ENCODE measurements at regions not wholly inside any gene's neighbourhood (a gene's known extent, or its start where the extent isn't known, plus 50 kb on each side); places are given as distances from the start of the nearest gene placed in this dataset.

DNA sequence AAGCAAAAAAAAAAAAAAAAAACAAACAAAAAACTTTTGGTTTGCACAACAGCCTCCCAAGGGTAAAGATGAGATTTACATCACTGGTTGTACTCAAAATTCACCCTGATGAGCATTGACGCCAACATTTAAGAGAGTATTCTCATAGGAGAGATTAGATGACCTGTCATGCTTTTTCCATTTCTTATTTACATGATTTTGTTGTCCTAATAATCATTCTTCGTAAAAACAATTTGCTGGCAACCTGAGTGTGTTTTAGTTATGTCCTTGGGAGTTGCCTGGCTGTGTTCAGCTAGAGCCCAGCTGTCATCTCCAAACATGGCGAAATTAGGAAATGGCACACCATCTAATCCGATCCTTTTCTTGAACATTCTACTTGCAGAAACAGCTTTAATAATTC is 186.4 kb upstream of the MRPS30 start:
- DNase-seq = no peak
- TF ChIP-seq CTCF (conservative IDR thresholded peaks at IDR 0.05; ENCODE audit: low read depth, low read length) = no peak
- TF ChIP-seq EZH2 (IDR thresholded peaks at IDR 0.05; ENCODE audit: low read length, unreplicated experiment) = no peak
- no peak for TF ChIP-seq EZH2phosphoT487 (IDR thresholded peaks at IDR 0.05; ENCODE audit: borderline replicate concordance, low read length)

GRCh38 chr5:44619875-44620610 is 188.7 kb upstream of the MRPS30 start:
- no peak for ATAC-seq
- Histone ChIP-seq H3K36me3 (ENCODE audit: low read depth, low read length) (no peaks in the 10 kb centered on the region), H3K27ac (ENCODE audit: low read length) (no peak overlapping the region), H3F3A (ENCODE audit: low read length, unreplicated experiment) (no peaks in the 10 kb centered on the region), H4K20me1 (ENCODE audit: low read length) (no peaks in the 10 kb centered on the region), H3K27me3 (ENCODE audit: low read length) (peaks cover 5% of the 10 kb centered on the region; the same call in 1 of the 2 replicates), H3K9me3 (ENCODE audit: low read length) (no peaks in the 10 kb centered on the region), H3K9me2 (replicated peaks; ENCODE audit: low read length) (no peaks in the 10 kb centered on the region), H3K9ac (ENCODE audit: low read length) (no peak overlapping the region), H3K4me1 (ENCODE audit: insufficient read depth, low read length) (no peaks in the 10 kb centered on the region), H2AFZ (ENCODE audit: low read length) (no peak overlapping the region), H3K4me2 (ENCODE audit: low read length) (no peak overlapping the region), H3K79me2 (ENCODE audit: low read length) (no peaks in the 10 kb centered on the region), H3K4me3 (ENCODE audit: low read length) (no peak overlapping the region)
- TF ChIP-seq EZH2 (IDR thresholded peaks at IDR 0.05; ENCODE audit: low read length, unreplicated experiment) = no peak
- no peak for TF ChIP-seq EZH2phosphoT487 (IDR thresholded peaks at IDR 0.05; ENCODE audit: borderline replicate concordance, low read length)
- no peak for TF ChIP-seq CTCF (conservative IDR thresholded peaks at IDR 0.05; ENCODE audit: low read depth, low read length)
- BruUV-seq (replicated peaks) = no TSS peak
- intact Hi-C loops (cut with micrococcal nuclease) = loop anchor here (10.0 kb wide), 1 partner anchor 135 kb away; no protein-coding TSS in a partner anchor
- ChIA-PET POLR2A (ENCODE audit: unreplicated experiment) (no interaction called here), CTCF (no interaction called here)
- DNase-seq = no peak

More for the DNA sequence above, 186.4 kb upstream of the MRPS30 start:
- POLR2A ChIA-PET (ENCODE audit: unreplicated experiment) = no interaction called here
- Histone ChIP-seq H3F3A (ENCODE audit: low read length, unreplicated experiment) (no peaks in the 10 kb centered on the region), H3K4me1 (ENCODE audit: insufficient read depth, low read length) (no peaks in the 10 kb centered on the region), H3K27ac (ENCODE audit: low read length) (no peak overlapping the region), H3K9me3 (ENCODE audit: low read length) (no peaks in the 10 kb centered on the region), H3K9ac (ENCODE audit: low read length) (no peak overlapping the region), H3K4me3 (ENCODE audit: low read length) (no peak overlapping the region), H3K4me2 (ENCODE audit: low read length) (no peak overlapping the region), H3K27me3 (ENCODE audit: low read length) (no peaks in the 10 kb centered on the region), H3K36me3 (ENCODE audit: low read depth, low read length) (no peaks in the 10 kb centered on the region), H3K9me2 (replicated peaks; ENCODE audit: low read length) (no peaks in the 10 kb centered on the region), H2AFZ (ENCODE audit: low read length) (no peak overlapping the region), H4K20me1 (ENCODE audit: low read length) (no peaks in the 10 kb centered on the region), H3K79me2 (ENCODE audit: low read length) (no peaks in the 10 kb centered on the region)
- CTCF ChIA-PET = no interaction called here
- ATAC-seq = no peak
- intact Hi-C loops (cut with micrococcal nuclease) = no loop called here
- no TSS peak for BruUV-seq (replicated peaks)

DNA sequence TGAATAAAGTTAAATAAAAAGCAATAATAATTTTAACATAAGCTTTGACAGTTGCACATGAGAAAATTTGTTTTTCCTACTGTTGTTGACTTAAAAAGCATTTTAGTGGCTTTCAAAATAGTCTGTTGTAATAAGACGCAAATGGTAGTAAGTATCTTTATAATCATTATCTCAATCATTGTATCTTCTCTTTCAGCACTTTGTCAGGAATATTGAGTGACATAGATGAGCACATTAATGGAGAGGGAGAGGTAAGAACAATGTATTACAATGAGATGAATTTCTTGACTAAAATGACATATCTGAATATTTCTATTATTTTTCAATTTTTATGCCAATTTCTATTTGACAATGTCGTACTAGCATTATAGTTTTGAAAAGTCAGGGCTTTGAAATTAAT is 193.9 kb upstream of the MRPS30 start:
- Histone ChIP-seq H2AFZ (ENCODE audit: low read length) (no peak overlapping the region), H3K27ac (ENCODE audit: low read length) (no peak overlapping the region), H4K20me1 (ENCODE audit: low read length) (no peaks in the 10 kb centered on the region), H3K4me1 (ENCODE audit: insufficient read depth, low read length) (no peaks in the 10 kb centered on the region), H3F3A (ENCODE audit: low read length, unreplicated experiment) (no peaks in the 10 kb centered on the region), H3K9me2 (replicated peaks; ENCODE audit: low read length) (no peaks in the 10 kb centered on the region), H3K36me3 (ENCODE audit: low read depth, low read length) (no peaks in the 10 kb centered on the region), H3K4me2 (ENCODE audit: low read length) (no peak overlapping the region), H3K4me3 (ENCODE audit: low read length) (no peak overlapping the region), H3K9ac (ENCODE audit: low read length) (no peak overlapping the region), H3K79me2 (ENCODE audit: low read length) (no peaks in the 10 kb centered on the region), H3K27me3 (ENCODE audit: low read length) (peaks cover 5% of the 10 kb centered on the region; the same call in 1 of the 2 replicates), H3K9me3 (ENCODE audit: low read length) (no peaks in the 10 kb centered on the region)
- CTCF ChIA-PET = no interaction called here
- no TSS peak for BruUV-seq (replicated peaks)
- no peak for DNase-seq
- intact Hi-C loops (cut with micrococcal nuclease) = loop anchor here (10.0 kb wide), 1 partner anchor 140 kb away; no protein-coding TSS in a partner anchor
- POLR2A ChIA-PET (ENCODE audit: unreplicated experiment) = no interaction called here
- TF ChIP-seq CTCF (conservative IDR thresholded peaks at IDR 0.05; ENCODE audit: low read depth, low read length) = no peak
- TF ChIP-seq EZH2phosphoT487 (IDR thresholded peaks at IDR 0.05; ENCODE audit: borderline replicate concordance, low read length) = no peak
- TF ChIP-seq EZH2 (IDR thresholded peaks at IDR 0.05; ENCODE audit: low read length, unreplicated experiment) = no peak
- no peak for ATAC-seq
